Trophoblast cell (in vitro differentiated cells and primary cell): ENCODE measurements at regions not wholly inside any gene's neighbourhood (a gene's known extent, or its start where the extent isn't known, plus 50 kb on each side); places are given as distances from the start of the nearest gene placed in this dataset.

ENCODE experiments used
- DNase-seq, 2 donors: peaks; one replicate each; pipeline ENCODE4 v3.0.0-alpha.2; 2016
- H2AFZ ChIP-seq: 2 replicates; pipeline ENCODE4 v1.6.1; 2013; ENCODE audit warnings: low read length, moderate library complexity, mild to moderate bottlenecking; ENCODE audit not compliant: insufficient read depth, poor library complexity
- H2AK5ac ChIP-seq: 2 replicates; pipeline ENCODE4 v1.6.1; 2013; ENCODE audit warnings: mild to moderate bottlenecking, low read length
- H2BK120ac ChIP-seq: 2 replicates; pipeline ENCODE4 v1.6.1; 2013; ENCODE audit warnings: low read length, mild to moderate bottlenecking, moderate library complexity; ENCODE audit not compliant: insufficient read depth, poor library complexity
- H2BK12ac ChIP-seq: 2 replicates; pipeline ENCODE4 v1.6.1; 2013; ENCODE audit warnings: mild to moderate bottlenecking, low read length, moderate library complexity
- H2BK5ac ChIP-seq: 2 replicates; pipeline ENCODE4 v1.6.1; 2013; ENCODE audit warnings: low read length, low read depth, moderate library complexity, mild to moderate bottlenecking; ENCODE audit not compliant: poor library complexity
- H3K14ac ChIP-seq: 2 replicates; pipeline ENCODE4 v1.6.1; 2013; ENCODE audit warnings: mild to moderate bottlenecking, low read length
- H3K18ac ChIP-seq: 2 replicates; pipeline ENCODE4 v1.6.1; 2013; ENCODE audit warnings: mild to moderate bottlenecking, low read length
- H3K23ac ChIP-seq: 2 replicates; pipeline ENCODE4 v1.6.1; 2013; ENCODE audit warnings: low read length
- H3K27ac ChIP-seq: 2 replicates; pipeline ENCODE4 v1.5.1; 2013; ENCODE audit warnings: low read depth, mild to moderate bottlenecking, inconsistent platforms, low read length, moderate library complexity
- H3K27me3 ChIP-seq: 2 replicates; pipeline ENCODE4 v1.6.1; 2013; ENCODE audit warnings: inconsistent platforms, mild to moderate bottlenecking, low read length, moderate library complexity; ENCODE audit not compliant: insufficient read depth
- H3K36me3 ChIP-seq, 2 experiments: 1 replicate in 1 of 2; 2 replicates in 1 of 2; pipeline ENCODE4 v1.6.1; 2013; ENCODE audit warnings: low read length in 2 of 2, mild to moderate bottlenecking in 2 of 2, moderate library complexity in 1 of 2; ENCODE audit not compliant: insufficient read depth in 2 of 2, control insufficient read depth in 1 of 2
- H3K4ac ChIP-seq: 2 replicates; pipeline ENCODE4 v1.6.1; 2013; ENCODE audit warnings: low read depth, mild to moderate bottlenecking, low read length, moderate library complexity
- H3K4me1 ChIP-seq, 2 experiments: 1 replicate in 1 of 2; 2 replicates in 1 of 2; pipeline ENCODE4 v1.6.1; 2013; ENCODE audit warnings: low read length in 2 of 2, mild to moderate bottlenecking in 2 of 2, moderate library complexity in 1 of 2; ENCODE audit not compliant: insufficient read depth in 2 of 2, control insufficient read depth in 1 of 2
- H3K4me2 ChIP-seq: 2 replicates; pipeline ENCODE4 v1.6.1; 2013; ENCODE audit warnings: inconsistent platforms, mild to moderate bottlenecking, low read length, moderate library complexity
- H3K4me3 ChIP-seq: 2 replicates; pipeline ENCODE4 v1.5.1; 2013; ENCODE audit warnings: mild to moderate bottlenecking, low read depth, low read length, inconsistent platforms
- H3K79me1 ChIP-seq: one replicate; pipeline ENCODE4 v1.6.1; 2013; ENCODE audit warnings: low read length
- H3K79me2 ChIP-seq: 2 replicates; pipeline ENCODE4 v1.6.1; 2013; ENCODE audit warnings: low read length, mild to moderate bottlenecking; ENCODE audit not compliant: control insufficient read depth, insufficient read depth, poor library complexity
- H3K9ac ChIP-seq: 2 replicates; pipeline ENCODE4 v1.6.1; 2013; ENCODE audit warnings: mild to moderate bottlenecking, low read length
- H3K9me3 ChIP-seq: 2 replicates; pipeline ENCODE4 v1.6.1; 2013; ENCODE audit warnings: low read depth, mild to moderate bottlenecking, control low read depth, inconsistent platforms, low read length; ENCODE audit not compliant: insufficient read depth
- H4K12ac ChIP-seq: 2 replicates; pipeline ENCODE4 v1.6.1; 2013; ENCODE audit warnings: low read depth, mild to moderate bottlenecking, low read length, moderate library complexity
- H4K8ac ChIP-seq: 2 replicates; pipeline ENCODE4 v1.6.1; 2013; ENCODE audit warnings: low read depth, mild to moderate bottlenecking, low read length, moderate library complexity
- H4K91ac ChIP-seq: one replicate; pipeline ENCODE4 v1.6.1; 2013; ENCODE audit warnings: low read depth, mild to moderate bottlenecking, low read length, moderate library complexity
- WGBS: extraction: QIAGEN DNeasy Blood & Tissue Kit; methylation state at CpG from one replicate; pipeline ENCODE4 v1.1.7; 2013; ENCODE audit warnings: missing lambda C conversion rate; ENCODE audit not compliant: insufficient read length, insufficient coverage; ENCODE audit errors: extremely low coverage; 5-methylcytosine and 5-hydroxymethylcytosine counted together

DNA sequence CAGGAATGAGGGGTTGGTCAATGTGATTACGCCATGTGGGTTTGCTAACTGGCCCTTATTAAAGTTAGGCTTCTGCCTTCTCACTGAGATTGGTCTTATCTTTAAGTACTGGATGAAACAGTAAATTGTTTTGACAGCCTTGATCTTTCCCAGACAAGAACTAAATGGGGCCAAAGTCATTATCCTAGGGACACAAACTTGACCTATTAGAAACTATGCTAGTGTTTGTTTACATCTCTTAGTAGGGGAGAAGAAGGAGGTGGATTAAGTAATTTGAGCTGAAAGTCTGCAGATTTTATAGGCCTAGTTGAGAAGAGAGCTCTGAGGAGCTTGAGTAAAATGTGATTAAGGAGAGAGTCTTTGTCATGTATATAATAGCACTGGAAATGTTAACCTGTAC, 386.9 kb downstream of the HTR7 start:
- Histone ChIP-seq H3K23ac (no peak overlapping the region), H3K27me3 (no peaks in the 10 kb centered on the region), H3K79me2 (no peaks in the 10 kb centered on the region), H3K79me1 (no peaks in the 10 kb centered on the region), H4K91ac (no peak overlapping the region), H3K4me3 (no peak overlapping the region), H3K18ac (no peak overlapping the region), H3K4ac (no peak overlapping the region), H2BK5ac (no peak overlapping the region), H3K14ac (no peak overlapping the region), H3K9ac (no peak overlapping the region), H3K4me2 (no peak overlapping the region), H4K12ac (no peak overlapping the region), H4K8ac (no peak overlapping the region), H3K27ac (no peak overlapping the region), H2BK12ac (no peak overlapping the region), H2AK5ac (no peak overlapping the region), H2AFZ (no peak overlapping the region), H3K4me1 (peaks cover 0 to 2% of the 10 kb centered on the region in 2 experiments), H2BK120ac (no peak overlapping the region), H3K9me3 (no peaks in the 10 kb centered on the region), H3K36me3 (no peaks in the 10 kb centered on the region)
- no peak for DNase-seq
- no CpG with 5 or more reads among the region's 1 CpG for WGBS

DNA sequence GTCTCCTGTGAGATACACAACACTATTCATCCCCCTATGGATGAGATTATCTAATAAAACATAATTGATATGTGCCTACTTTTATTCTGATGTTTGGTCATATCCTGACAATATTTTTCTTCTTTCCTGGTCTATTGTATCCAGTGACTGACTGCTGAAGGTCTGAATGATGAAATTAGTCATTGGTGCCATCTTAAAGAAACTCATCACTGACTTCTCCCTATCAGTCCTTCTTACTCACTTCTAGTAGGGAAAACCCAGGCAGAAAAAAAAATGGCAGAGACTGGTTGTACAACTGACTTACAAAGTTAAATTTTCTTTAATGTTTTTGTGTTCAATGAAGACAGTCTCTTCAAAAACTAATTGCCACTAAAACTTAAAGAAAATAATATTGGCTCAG, 377.4 kb downstream of the HTR7 start:
- no peak overlapping the region for H3K27ac ChIP-seq
- no peak overlapping the region for H3K23ac ChIP-seq
- H2BK5ac ChIP-seq = no peak overlapping the region
- H2BK12ac ChIP-seq = no peak overlapping the region
- H2AK5ac ChIP-seq = no peak overlapping the region
- H4K91ac ChIP-seq = no peak overlapping the region
- H4K8ac ChIP-seq = no peak overlapping the region
- no peak overlapping the region for H3K4ac ChIP-seq
- H2BK120ac ChIP-seq = no peak overlapping the region
- no peaks in the 10 kb centered on the region for H3K4me1 ChIP-seq
- no peak for DNase-seq
- H3K4me2 ChIP-seq = no peak overlapping the region
- H3K18ac ChIP-seq = no peak overlapping the region
- no peaks in the 10 kb centered on the region for H3K9me3 ChIP-seq
- H4K12ac ChIP-seq = no peak overlapping the region
- no peak overlapping the region for H3K9ac ChIP-seq
- no peaks in the 10 kb centered on the region for H3K79me1 ChIP-seq
- no peaks in the 10 kb centered on the region for H3K27me3 ChIP-seq
- H3K4me3 ChIP-seq = no peak overlapping the region
- no peak overlapping the region for H2AFZ ChIP-seq
- no peak overlapping the region for H3K14ac ChIP-seq
- H3K36me3 ChIP-seq = no peaks in the 10 kb centered on the region
- no peaks in the 10 kb centered on the region for H3K79me2 ChIP-seq

DNA sequence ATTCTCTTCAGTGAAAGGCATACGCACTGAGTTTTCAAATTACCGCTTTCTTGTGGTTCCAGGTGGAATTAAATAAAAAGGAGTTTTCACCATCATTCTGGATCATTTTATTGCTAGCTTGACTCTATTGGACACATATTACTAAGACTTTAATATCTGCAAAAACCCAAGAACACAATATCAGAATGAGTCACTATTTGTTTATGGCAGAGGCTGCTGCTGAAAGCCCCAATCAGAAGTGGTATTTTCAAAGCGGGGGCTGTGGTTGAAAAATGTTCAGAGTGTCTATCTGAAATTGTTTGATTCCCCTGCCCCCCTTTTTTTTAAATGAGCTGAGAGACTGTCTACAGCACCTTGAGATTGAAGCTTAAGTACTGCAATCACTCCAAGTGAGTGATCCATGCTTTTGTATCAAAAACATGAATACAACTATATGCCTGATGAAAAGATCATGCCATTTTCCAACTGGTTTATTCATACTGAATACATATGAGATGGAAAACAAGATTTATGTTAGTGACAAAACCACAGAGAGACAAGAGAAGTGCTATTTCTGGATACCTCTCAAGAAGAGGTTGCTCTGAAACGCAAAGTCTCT, 376.4 kb downstream of the HTR7 start:
- Histone ChIP-seq H3K9ac (no peak overlapping the region), H3K9me3 (no peaks in the 10 kb centered on the region), H3K27me3 (no peaks in the 10 kb centered on the region), H3K27ac (no peak overlapping the region), H2AK5ac (no peak overlapping the region), H2BK12ac (no peak overlapping the region), H3K4me3 (no peak overlapping the region), H2BK5ac (no peak overlapping the region), H3K79me2 (no peaks in the 10 kb centered on the region), H3K4me2 (no peak overlapping the region), H4K12ac (no peak overlapping the region), H3K23ac (no peak overlapping the region), H4K8ac (no peak overlapping the region), H3K14ac (no peak overlapping the region), H3K18ac (no peak overlapping the region), H3K4ac (no peak overlapping the region), H3K79me1 (no peaks in the 10 kb centered on the region), H3K4me1 (no peaks in the 10 kb centered on the region), H4K91ac (no peak overlapping the region), H2AFZ (no peak overlapping the region), H3K36me3 (no peaks in the 10 kb centered on the region), H2BK120ac (no peak overlapping the region)
- DNase-seq = no peak
- WGBS = no CpG with 5 or more reads among the region's 4 CpGs

DNA sequence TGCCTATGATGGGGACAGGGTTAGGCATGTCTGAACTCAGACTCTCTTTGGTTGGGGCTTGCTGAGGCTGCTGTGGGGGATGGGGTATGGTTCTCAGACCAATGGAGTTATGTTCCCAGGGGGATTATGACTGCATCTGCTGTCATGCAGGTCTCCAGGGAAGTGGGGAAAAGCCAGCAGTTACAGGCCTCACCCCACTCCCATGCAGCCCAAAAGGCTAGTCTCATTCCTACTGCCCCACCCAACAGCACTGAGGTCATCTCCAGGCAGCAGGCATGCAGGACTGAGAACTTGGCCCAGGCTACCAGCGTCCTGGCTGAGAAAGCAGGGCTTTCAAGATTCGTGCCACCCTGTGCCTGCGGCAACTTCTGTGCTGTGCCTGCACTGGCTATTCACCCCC, 373.3 kb downstream of the HTR7 start:
- DNase-seq = no peak
- no peak overlapping the region for H2AFZ ChIP-seq
- WGBS = no CpG with 5 or more reads among the region's 3 CpGs

More for the DNA sequence above, 373.3 kb downstream of the HTR7 start:
- Histone ChIP-seq H3K79me1 (no peaks in the 10 kb centered on the region), H3K9me3 (no peaks in the 10 kb centered on the region), H4K91ac (no peak overlapping the region), H4K8ac (no peak overlapping the region), H3K14ac (no peak overlapping the region), H2AK5ac (no peak overlapping the region), H3K27ac (no peak overlapping the region), H3K4me3 (no peak overlapping the region), H3K9ac (no peak overlapping the region), H3K27me3 (no peaks in the 10 kb centered on the region), H3K79me2 (no peaks in the 10 kb centered on the region), H2BK120ac (no peak overlapping the region), H4K12ac (no peak overlapping the region), H3K36me3 (no peaks in the 10 kb centered on the region), H3K4me1 (no peaks in the 10 kb centered on the region), H3K23ac (no peak overlapping the region), H3K4ac (no peak overlapping the region), H2BK12ac (no peak overlapping the region), H2BK5ac (no peak overlapping the region), H3K4me2 (no peak overlapping the region), H3K18ac (no peak overlapping the region)
